NCI-H1694 treated with DMSO at 0.1 percent for 48 hours (cell line): ENCODE measurements at regions not wholly inside any gene's neighbourhood (a gene's known extent, or its start where the extent isn't known, plus 50 kb on each side); places are given as distances from the start of the nearest gene placed in this dataset.

Source experiments
- DNase-seq: peaks from one replicate; lab custom pipeline; 2025; lab: John Stamatoyannopoulos, UW

- DNase-seq, result no peak
These were observed 389.1 kb downstream of the PBX1 start for GRCh38 chr1:164948101-164948500.

- no peak for DNase-seq
These were observed 378.3 kb downstream of the PBX1 start for GRCh38 chr1:164937291-164937690.

- no peak for DNase-seq
These were observed 373.6 kb downstream of the PBX1 start for GRCh38 chr1:164932580-164932979.

DNA sequence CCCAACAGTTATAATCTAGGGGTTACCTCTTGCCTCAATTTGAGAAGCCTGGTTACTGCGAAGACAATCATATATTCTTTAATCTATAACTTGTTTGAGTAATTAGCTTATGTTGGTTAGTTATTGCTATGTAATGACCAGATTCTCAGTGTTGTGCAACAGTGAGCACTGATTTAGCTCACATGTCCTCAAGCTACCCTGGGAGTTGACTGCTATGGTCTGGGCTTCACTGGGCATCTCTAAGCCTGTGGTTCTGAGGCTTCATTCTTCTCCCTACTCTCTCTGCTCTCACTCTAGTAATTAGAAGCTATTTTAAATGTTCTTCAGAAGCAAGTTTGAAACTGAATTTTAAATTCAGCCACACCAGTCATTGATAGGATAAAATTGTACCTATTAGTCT is 371.8 kb downstream of the PBX1 start:
- DNase-seq, result no peak

GRCh38 chr1:164930241-164930640 is 371.3 kb downstream of the PBX1 start:
- no peak for DNase-seq

GRCh38 chr1:164928232-164928812 is 369.3 kb downstream of the PBX1 start:
- no peak for DNase-seq

- peak; percentile 90 for DNase-seq
These were observed 367.1 kb downstream of the PBX1 start for GRCh38 chr1:164926107-164926506.

GRCh38 chr1:164922585-164922984 is 363.6 kb downstream of the PBX1 start:
- no peak for DNase-seq

GRCh38 chr1:164921493-164921892 is 362.5 kb downstream of the PBX1 start:
- DNase-seq, result no peak

GRCh38 chr1:164918140-164918539 is 359.2 kb downstream of the PBX1 start:
- DNase-seq, result no peak

GRCh38 chr1:164914208-164914607 is 355.2 kb downstream of the PBX1 start:
- DNase-seq, result no peak

DNA sequence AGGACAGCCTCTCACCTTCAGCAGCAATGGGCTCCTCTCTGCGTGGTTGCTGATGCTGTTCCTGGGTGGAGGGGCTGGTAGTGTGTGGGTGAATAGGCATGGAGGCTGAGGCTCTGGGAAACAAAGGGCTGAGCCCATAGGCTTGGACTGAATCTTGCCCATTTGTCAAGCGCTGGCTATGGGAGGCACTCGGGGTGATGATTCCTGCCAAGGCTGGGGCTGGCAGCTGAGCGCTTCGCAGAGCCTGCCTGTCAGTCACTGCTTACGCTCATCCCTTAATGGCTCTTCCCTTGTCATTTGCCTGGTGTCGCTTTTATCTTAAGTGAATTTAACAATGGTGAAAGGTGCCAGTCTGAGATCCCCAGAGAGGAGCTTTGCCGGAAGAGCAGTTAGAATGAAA is 353.3 kb downstream of the PBX1 start:
- DNase-seq, result no peak

GRCh38 chr1:164910671-164911070 is 351.7 kb downstream of the PBX1 start:
- no peak for DNase-seq

GRCh38 chr1:164907666-164908065 is 348.7 kb downstream of the PBX1 start:
- no peak for DNase-seq

DNA sequence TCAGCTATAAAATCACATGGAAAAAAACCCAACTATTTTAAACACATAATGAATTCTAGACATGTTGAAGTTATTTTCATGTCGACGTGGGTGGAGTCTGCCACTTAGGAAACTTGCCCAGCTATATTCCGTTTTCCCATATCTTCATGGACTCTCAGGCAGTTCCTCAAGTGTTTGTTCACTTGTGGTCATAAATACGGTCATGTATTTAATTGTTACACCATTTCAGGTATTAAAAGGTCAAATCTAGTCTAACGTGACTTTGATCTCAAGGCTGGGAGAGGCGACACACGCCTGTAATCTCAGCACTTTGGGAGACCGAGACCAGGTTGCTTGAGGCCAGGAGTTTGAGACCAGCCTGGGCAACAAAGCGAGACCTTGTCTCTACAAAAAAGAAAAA is 346.9 kb downstream of the PBX1 start:
- no peak for DNase-seq

GRCh38 chr1:164902491-164902890 is 343.5 kb downstream of the PBX1 start:
- DNase-seq, result no peak
